ENCODE measurements at regions not wholly inside any gene's neighbourhood (a gene's known extent, or its start where the extent isn't known, plus 50 kb on each side); places are given as distances from the start of the nearest gene placed in this dataset.
"Not testable (repeated sequence)": the region's sequence is repeated elsewhere in the genome, so short reads cannot be mapped to it uniquely, and the experiment has no call there.

GRCh38 chr15:96978937-96979473 is 648.5 kb downstream of the NR2F2 start (continued):
- TF ChIP-seq ZNF565 (CRISPR knock-in tag; conservative IDR thresholded peaks at IDR 0.05; ENCODE audit: low read depth) (no peak), ZFP30 (CRISPR knock-in tag; IDR thresholded peaks at IDR 0.05) (no peak)

- ATAC-seq: not testable (repeated sequence)
These were observed 653.7 kb downstream of the NR2F2 start for GRCh38 chr15:96984121-96984671.

GRCh38 chr15:96992817-96993216 is 662.3 kb downstream of the NR2F2 start:
- TF ChIP-seq ZNF8 (CRISPR knock-in tag; IDR thresholded peaks at IDR 0.05) (no peak), ZNF565 (CRISPR knock-in tag; conservative IDR thresholded peaks at IDR 0.05; ENCODE audit: low read depth) (no peak)
- ATAC-seq: no peak

- TF ChIP-seq PPARA (CRISPR knock-in tag; IDR thresholded peaks at IDR 0.05; ENCODE audit: borderline replicate concordance): no peak
- no peak for TF ChIP-seq BACH2 (CRISPR knock-in tag; IDR thresholded peaks at IDR 0.05; ENCODE audit: borderline replicate concordance)
- TF ChIP-seq ZC3H10 (CRISPR knock-in tag; IDR thresholded peaks at IDR 0.05): no peak
- TF ChIP-seq ZFP3 (CRISPR knock-in tag; IDR thresholded peaks at IDR 0.05): no peak
- TF ChIP-seq SNAI2 (CRISPR knock-in tag; IDR thresholded peaks at IDR 0.05): no peak
- no peak for TF ChIP-seq CSDC2 (CRISPR knock-in tag; IDR thresholded peaks at IDR 0.05)
- TF ChIP-seq ZFP30 (CRISPR knock-in tag; IDR thresholded peaks at IDR 0.05): no peak
- TF ChIP-seq ARNTL (CRISPR knock-in tag; IDR thresholded peaks at IDR 0.05; ENCODE audit: borderline replicate concordance, low read depth): no peak
- no peak for TF ChIP-seq RARB (CRISPR knock-in tag; IDR thresholded peaks at IDR 0.05)
- TF ChIP-seq ZNF565 (CRISPR knock-in tag; conservative IDR thresholded peaks at IDR 0.05; ENCODE audit: low read depth): no peak
- TF ChIP-seq TSHZ2 (CRISPR knock-in tag; IDR thresholded peaks at IDR 0.05): no peak
- no peak for TF ChIP-seq ESRRG (CRISPR knock-in tag; IDR thresholded peaks at IDR 0.05)
- TF ChIP-seq TCF4 (CRISPR knock-in tag; IDR thresholded peaks at IDR 0.05; ENCODE audit: borderline replicate concordance): no peak
- no peak for TF ChIP-seq CSRNP3 (CRISPR knock-in tag; IDR thresholded peaks at IDR 0.05)
- TF ChIP-seq ZNF70 (CRISPR knock-in tag; IDR thresholded peaks at IDR 0.05): no peak
- no peak for TF ChIP-seq CREB5 (CRISPR knock-in tag; IDR thresholded peaks at IDR 0.05; ENCODE audit: low read depth)
- no peak for TF ChIP-seq ZNF8 (CRISPR knock-in tag; IDR thresholded peaks at IDR 0.05)
- TF ChIP-seq POU6F1 (CRISPR knock-in tag; IDR thresholded peaks at IDR 0.05; ENCODE audit: borderline replicate concordance, low read depth): no peak
- TF ChIP-seq OSR1 (CRISPR knock-in tag; IDR thresholded peaks at IDR 0.05): no peak
- ATAC-seq: no peak
These were observed 667.0 kb downstream of the NR2F2 start for GRCh38 chr15:96997538-96997937.

GRCh38 chr15:97009031-97009431 is 678.5 kb downstream of the NR2F2 start:
- TF ChIP-seq POU6F1 (CRISPR knock-in tag; IDR thresholded peaks at IDR 0.05; ENCODE audit: borderline replicate concordance, low read depth) (no peak), RARB (CRISPR knock-in tag; IDR thresholded peaks at IDR 0.05) (no peak), PATZ1 (CRISPR knock-in tag; IDR thresholded peaks at IDR 0.05; ENCODE audit: borderline replicate concordance) (no peak), ZNF8 (CRISPR knock-in tag; IDR thresholded peaks at IDR 0.05) (no peak)
- ATAC-seq: no peak

Measured in SK-N-SH treated with all-trans-retinoic acid at 6 μM for 48 hours (cell line).